ENCODE measurements at regions not wholly inside any gene's neighbourhood (a gene's known extent, or its start where the extent isn't known, plus 50 kb on each side); places are given as distances from the start of the nearest gene placed in this dataset.

- TF ChIP-seq CTCF (IDR thresholded peaks at IDR 0.05) (no peak), POLR2A (IDR thresholded peaks at IDR 0.05) (no peak)
These were observed 183.6 kb upstream of the SPTLC3 start for GRCh38 chr20:12825226-12825595.

Data from lower leg skin (tissue), 3 donors.